Liver (tissue), 8 donors: ENCODE measurements at regions not wholly inside any gene's neighbourhood (a gene's known extent, or its start where the extent isn't known, plus 50 kb on each side); places are given as distances from the start of the nearest gene placed in this dataset.
A peak's percentile ranks its signal among the peaks of the same experiment; 100 is the strongest.

Experiments used
- DNase-seq: peaks from one replicate; pipeline ENCODE4 v3.0.0-alpha.2; 2017; ENCODE audit warnings: low spot score
- H3K27ac ChIP-seq, 2 donors: one replicate each; pipeline ENCODE4 v1.7.0; 2013; ENCODE audit warnings: inconsistent platforms in 2 of 2, low read length in 2 of 2, control low read depth in 1 of 2, low read depth in 1 of 2, mild to moderate bottlenecking in 1 of 2
- H3K27me3 ChIP-seq, 4 donors: one replicate each; pipeline versions ENCODE4 v1.6.1 to v1.7.0; 2013; ENCODE audit warnings: low read length in 3 of 4, inconsistent platforms in 1 of 4, mild to moderate bottlenecking in 1 of 4, moderate library complexity in 1 of 4; ENCODE audit not compliant: control insufficient read depth in 4 of 4, insufficient read depth in 4 of 4
- H3K36me3 ChIP-seq, 4 donors: one replicate each; pipeline versions ENCODE4 v1.6.1 to v1.7.0; 2013; ENCODE audit warnings: low read length in 3 of 4, mild to moderate bottlenecking in 3 of 4, low read depth in 1 of 4, moderate library complexity in 1 of 4; ENCODE audit not compliant: control insufficient read depth in 4 of 4, insufficient read depth in 3 of 4
- H3K4me1 ChIP-seq, 4 donors: one replicate each; pipeline versions ENCODE4 v1.6.1 to v1.7.0; 2013; ENCODE audit warnings: low read length in 3 of 4, mild to moderate bottlenecking in 3 of 4, moderate library complexity in 1 of 4; ENCODE audit not compliant: control insufficient read depth in 4 of 4, insufficient read depth in 4 of 4
- H3K4me3 ChIP-seq, 3 donors: one replicate each; pipeline versions ENCODE4 v1.6.1 to v1.7.0; 2013; ENCODE audit warnings: low read length in 3 of 3, control low read depth in 1 of 3, low read depth in 1 of 3, mild to moderate bottlenecking in 1 of 3
- H3K9ac ChIP-seq, 2 donors: one replicate each; pipeline ENCODE4 v1.7.0; 2013; ENCODE audit warnings: low read length in 2 of 2, mild to moderate bottlenecking in 2 of 2, moderate library complexity in 2 of 2, control low read depth in 1 of 2, low read depth in 1 of 2
- H3K9me3 ChIP-seq, 4 donors: one replicate each; pipeline versions ENCODE4 v1.6.1 to v1.7.0; 2013; ENCODE audit warnings: low read length in 3 of 4; ENCODE audit not compliant: control insufficient read depth in 4 of 4
- ATF3 ChIP-seq: IDR thresholded peaks from 2 replicates; pipeline ENCODE4 v1.6.1; 2016; ENCODE audit warnings: antibody characterized with exemption
- CTCF ChIP-seq: fragments of 150-350 bp; IDR thresholded peaks from 2 replicates; pipeline ENCODE4 v1.5.1; 2017; ENCODE audit warnings: improper control_type of control experiment, low read depth, low read length; ENCODE audit not compliant: missing input control
- EGR1 ChIP-seq, 2 donors: IDR thresholded peaks; 2 replicates each; pipeline ENCODE4 v1.6.1; 2016 to 2018; ENCODE audit warnings: antibody characterized with exemption in 2 of 2, low read depth in 2 of 2
- FOXA1 ChIP-seq: IDR thresholded peaks from 2 replicates; pipeline ENCODE4 v1.6.1; 2016; ENCODE audit warnings: antibody characterized with exemption
- FOXA2 ChIP-seq: IDR thresholded peaks from 2 replicates; pipeline ENCODE4 v1.6.1; 2016; ENCODE audit warnings: antibody characterized with exemption
- GABPA ChIP-seq, 2 donors: IDR thresholded peaks in 1 of 2; conservative IDR thresholded peaks in 1 of 2; 2 replicates each; pipeline ENCODE4 v1.6.1; 2016; ENCODE audit warnings: antibody characterized with exemption in 2 of 2, mild to moderate bottlenecking in 1 of 2, moderate library complexity in 1 of 2
- HNF4A ChIP-seq, 2 donors: conservative IDR thresholded peaks; 2 replicates each; pipeline ENCODE4 v1.6.1; 2016; ENCODE audit warnings: antibody characterized with exemption in 2 of 2, mild to moderate bottlenecking in 2 of 2
- HNF4G ChIP-seq: IDR thresholded peaks from 2 replicates; pipeline ENCODE4 v1.6.1; 2016; ENCODE audit warnings: antibody characterized with exemption
- JUND ChIP-seq, 2 donors: IDR thresholded peaks; 2 replicates each; pipeline ENCODE4 v1.6.1; 2016; ENCODE audit warnings: antibody characterized with exemption in 2 of 2
- MAX ChIP-seq: IDR thresholded peaks from 2 replicates; pipeline ENCODE4 v1.6.1; 2016; ENCODE audit warnings: antibody characterized with exemption
- NR2F2 ChIP-seq: IDR thresholded peaks from 2 replicates; pipeline ENCODE4 v1.6.1; 2016; ENCODE audit warnings: antibody characterized with exemption
- RAD21 ChIP-seq, 2 donors: IDR thresholded peaks; 2 replicates each; pipeline ENCODE4 v1.6.1; 2016; ENCODE audit warnings: antibody characterized with exemption in 2 of 2, mild to moderate bottlenecking in 2 of 2
- REST ChIP-seq: IDR thresholded peaks from 2 replicates; pipeline ENCODE4 v1.6.1; 2016; ENCODE audit warnings: antibody characterized with exemption, mild to moderate bottlenecking
- RXRA ChIP-seq, 2 donors: IDR thresholded peaks; 2 replicates each; pipeline ENCODE4 v1.6.1; 2017 to 2018; ENCODE audit warnings: antibody characterized with exemption in 2 of 2, mild to moderate bottlenecking in 1 of 2
- SP1 ChIP-seq: IDR thresholded peaks from 2 replicates; pipeline ENCODE4 v1.6.1; 2018; ENCODE audit warnings: antibody characterized with exemption, mild to moderate bottlenecking
- TAF1 ChIP-seq: conservative IDR thresholded peaks from 2 replicates; pipeline ENCODE4 v1.6.1; 2016; ENCODE audit warnings: antibody characterized with exemption, mild to moderate bottlenecking
- YY1 ChIP-seq: IDR thresholded peaks from 2 replicates; pipeline ENCODE4 v1.6.1; 2016; ENCODE audit warnings: antibody characterized with exemption, mild to moderate bottlenecking
- ZBTB33 ChIP-seq: IDR thresholded peaks from 2 replicates; pipeline ENCODE4 v1.6.1; 2016; ENCODE audit warnings: antibody characterized with exemption
- WGBS: extraction: QIAGEN DNeasy Blood & Tissue Kit; methylation state at CpG from one replicate; pipeline ENCODE4 v1.1.7; 2013; 5-methylcytosine and 5-hydroxymethylcytosine counted together
- donor health status: healthy.
- donor health status: healthy.
- donor health status: healthy.
- donor health status: healthy.
- donor health status: healthy.

- Histone ChIP-seq H3K4me1 (peaks cover 2 to 10% (median 9%) of the 10 kb centered on the region in 4 donors), H3K4me3 (no peak overlapping the region), H3K27me3 (no peaks in the 10 kb centered on the region), H3K9me3 (no peaks in the 10 kb centered on the region), H3K36me3 (no peaks in the 10 kb centered on the region), H3K9ac (no peak overlapping the region), H3K27ac (no peak overlapping the region)
- 70% methylated on average over 6 of the region's 6 CpGs for whole genome bisulfite sequencing
- TF ChIP-seq CTCF (no peak), YY1 (no peak), HNF4G (no peak), EGR1 (IDR thresholded peaks at IDR 0.05; ENCODE audit: low read depth in 2 of 2) (no peak), MAX (no peak), TAF1 (no peak), JUND (IDR thresholded peaks at IDR 0.05) (no peak), HNF4A (conservative IDR thresholded peaks at IDR 0.05) (no peak), RXRA (IDR thresholded peaks at IDR 0.05) (no peak), FOXA2 (no peak), FOXA1 (no peak)
- DNase-seq = no peak
These were observed 92.8 kb downstream of the SNX18 start for GRCh38 chr5:54610197-54610944.

GRCh38 chr5:54608423-54609085, 91.0 kb downstream of the SNX18 start:
- Histone ChIP-seq H3K27ac (peak overlapping the region; percentile 49 to 55), H3K4me1 (peaks cover 2 to 8% (median 7%) of the 10 kb centered on the region in 4 donors), H3K27me3 (no peaks in the 10 kb centered on the region), H3K9ac (no peak overlapping the region), H3K9me3 (no peaks in the 10 kb centered on the region), H3K36me3 (no peaks in the 10 kb centered on the region), H3K4me3 (no peak overlapping the region)
- DNase-seq = no peak
- TF ChIP-seq HNF4A (conservative IDR thresholded peaks at IDR 0.05) (peak; percentile 55 to 70), ZBTB33 (peak; percentile 51), MAX (peak; percentile 71), REST (peak; percentile 24), GABPA (IDR thresholded peaks at IDR 0.05 in 1 of 2, conservative IDR thresholded peaks at IDR 0.05 in 1 of 2) (no peak), JUND (IDR thresholded peaks at IDR 0.05) (peak in 1 of 2 donors; percentile 58), RAD21 (IDR thresholded peaks at IDR 0.05) (peak; percentile 45 to 55), YY1 (peak; percentile 94), ATF3 (no peak), TAF1 (no peak), NR2F2 (peak; percentile 14), RXRA (IDR thresholded peaks at IDR 0.05) (peak; percentile 27 to 77), FOXA1 (no peak), FOXA2 (peak; percentile 64), EGR1 (IDR thresholded peaks at IDR 0.05; ENCODE audit: low read depth in 2 of 2) (peak in 1 of 2 donors; percentile 64), HNF4G (no peak), CTCF (no peak), SP1 (no peak)
- WGBS = 57% methylated on average over 3 of the region's 3 CpGs
